ENCODE measurements at regions not wholly inside any gene's neighbourhood (a gene's known extent, or its start where the extent isn't known, plus 50 kb on each side); places are given as distances from the start of the nearest gene placed in this dataset.

GRCh38 chr5:111851631-111852548 lies 94.9 kb upstream of the NREP start:
- no peak overlapping the region for H3K9ac ChIP-seq (ENCODE audit: low read length)
- no peaks in the 10 kb centered on the region for H3K9me2 ChIP-seq (ENCODE audit: insufficient read depth, low read length)
- TF ChIP-seq, protein P1, sequence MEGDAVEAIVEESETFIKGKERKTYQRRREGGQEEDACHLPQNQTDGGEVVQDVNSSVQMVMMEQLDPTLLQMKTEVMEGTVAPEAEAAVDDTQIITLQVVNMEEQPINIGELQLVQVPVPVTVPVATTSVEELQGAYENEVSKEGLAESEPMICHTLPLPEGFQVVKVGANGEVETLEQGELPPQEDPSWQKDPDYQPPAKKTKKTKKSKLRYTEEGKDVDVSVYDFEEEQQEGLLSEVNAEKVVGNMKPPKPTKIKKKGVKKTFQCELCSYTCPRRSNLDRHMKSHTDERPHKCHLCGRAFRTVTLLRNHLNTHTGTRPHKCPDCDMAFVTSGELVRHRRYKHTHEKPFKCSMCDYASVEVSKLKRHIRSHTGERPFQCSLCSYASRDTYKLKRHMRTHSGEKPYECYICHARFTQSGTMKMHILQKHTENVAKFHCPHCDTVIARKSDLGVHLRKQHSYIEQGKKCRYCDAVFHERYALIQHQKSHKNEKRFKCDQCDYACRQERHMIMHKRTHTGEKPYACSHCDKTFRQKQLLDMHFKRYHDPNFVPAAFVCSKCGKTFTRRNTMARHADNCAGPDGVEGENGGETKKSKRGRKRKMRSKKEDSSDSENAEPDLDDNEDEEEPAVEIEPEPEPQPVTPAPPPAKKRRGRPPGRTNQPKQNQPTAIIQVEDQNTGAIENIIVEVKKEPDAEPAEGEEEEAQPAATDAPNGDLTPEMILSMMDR (IDR thresholded peaks at IDR 0.05; ENCODE audit: poor library complexity, severe bottlenecking) = no peak
- no peak for TF ChIP-seq MXI1 (conservative IDR thresholded peaks at IDR 0.05; ENCODE audit: poor library complexity, severe bottlenecking)
- TF ChIP-seq EZH2 (IDR thresholded peaks at IDR 0.05; ENCODE audit: borderline replicate concordance, insufficient read depth, low read length, poor library complexity, severe bottlenecking) = no peak
- TF ChIP-seq, protein P2, sequence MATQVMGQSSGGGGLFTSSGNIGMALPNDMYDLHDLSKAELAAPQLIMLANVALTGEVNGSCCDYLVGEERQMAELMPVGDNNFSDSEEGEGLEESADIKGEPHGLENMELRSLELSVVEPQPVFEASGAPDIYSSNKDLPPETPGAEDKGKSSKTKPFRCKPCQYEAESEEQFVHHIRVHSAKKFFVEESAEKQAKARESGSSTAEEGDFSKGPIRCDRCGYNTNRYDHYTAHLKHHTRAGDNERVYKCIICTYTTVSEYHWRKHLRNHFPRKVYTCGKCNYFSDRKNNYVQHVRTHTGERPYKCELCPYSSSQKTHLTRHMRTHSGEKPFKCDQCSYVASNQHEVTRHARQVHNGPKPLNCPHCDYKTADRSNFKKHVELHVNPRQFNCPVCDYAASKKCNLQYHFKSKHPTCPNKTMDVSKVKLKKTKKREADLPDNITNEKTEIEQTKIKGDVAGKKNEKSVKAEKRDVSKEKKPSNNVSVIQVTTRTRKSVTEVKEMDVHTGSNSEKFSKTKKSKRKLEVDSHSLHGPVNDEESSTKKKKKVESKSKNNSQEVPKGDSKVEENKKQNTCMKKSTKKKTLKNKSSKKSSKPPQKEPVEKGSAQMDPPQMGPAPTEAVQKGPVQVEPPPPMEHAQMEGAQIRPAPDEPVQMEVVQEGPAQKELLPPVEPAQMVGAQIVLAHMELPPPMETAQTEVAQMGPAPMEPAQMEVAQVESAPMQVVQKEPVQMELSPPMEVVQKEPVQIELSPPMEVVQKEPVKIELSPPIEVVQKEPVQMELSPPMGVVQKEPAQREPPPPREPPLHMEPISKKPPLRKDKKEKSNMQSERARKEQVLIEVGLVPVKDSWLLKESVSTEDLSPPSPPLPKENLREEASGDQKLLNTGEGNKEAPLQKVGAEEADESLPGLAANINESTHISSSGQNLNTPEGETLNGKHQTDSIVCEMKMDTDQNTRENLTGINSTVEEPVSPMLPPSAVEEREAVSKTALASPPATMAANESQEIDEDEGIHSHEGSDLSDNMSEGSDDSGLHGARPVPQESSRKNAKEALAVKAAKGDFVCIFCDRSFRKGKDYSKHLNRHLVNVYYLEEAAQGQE (IDR thresholded peaks at IDR 0.05; ENCODE audit: borderline replicate concordance) = no peak
- no peak for TF ChIP-seq EP300 (conservative IDR thresholded peaks at IDR 0.05; ENCODE audit: poor library complexity, severe bottlenecking)
- no peak for TF ChIP-seq TAF1 (IDR thresholded peaks at IDR 0.05; ENCODE audit: low read depth)
- TF ChIP-seq SMC3 (conservative IDR thresholded peaks at IDR 0.05; ENCODE audit: poor library complexity) = no peak
- TF ChIP-seq RAD21 (conservative IDR thresholded peaks at IDR 0.05) = no peak
- no peak for TF ChIP-seq POLR2AphosphoS5 (IDR thresholded peaks at IDR 0.05)
- no peak overlapping the region for H3K4me2 ChIP-seq (ENCODE audit: low read length)
- H2AFZ ChIP-seq (ENCODE audit: low read depth, low read length) = no peak overlapping the region
- no peaks in the 10 kb centered on the region for H3K36me3 ChIP-seq (ENCODE audit: insufficient read depth, low read length)
- no peaks in the 10 kb centered on the region for H3K27me3 ChIP-seq (ENCODE audit: insufficient read depth, low read depth, low read length)
- no peaks in the 10 kb centered on the region for H3K9me3 ChIP-seq (ENCODE audit: low read length)
- H3K79me2 ChIP-seq (replicated peaks; ENCODE audit: insufficient read depth, low read length) = no peaks in the 10 kb centered on the region
- H3F3A ChIP-seq (ENCODE audit: insufficient read depth, low read length, poor library complexity, severe bottlenecking) = no peaks in the 10 kb centered on the region
- no peaks in the 10 kb centered on the region for H4K20me1 ChIP-seq (ENCODE audit: insufficient read depth)
- no peak overlapping the region for H3K4me3 ChIP-seq (ENCODE audit: low read length)
- no peak overlapping the region for H3K27ac ChIP-seq (ENCODE audit: low read length)

DNA sequence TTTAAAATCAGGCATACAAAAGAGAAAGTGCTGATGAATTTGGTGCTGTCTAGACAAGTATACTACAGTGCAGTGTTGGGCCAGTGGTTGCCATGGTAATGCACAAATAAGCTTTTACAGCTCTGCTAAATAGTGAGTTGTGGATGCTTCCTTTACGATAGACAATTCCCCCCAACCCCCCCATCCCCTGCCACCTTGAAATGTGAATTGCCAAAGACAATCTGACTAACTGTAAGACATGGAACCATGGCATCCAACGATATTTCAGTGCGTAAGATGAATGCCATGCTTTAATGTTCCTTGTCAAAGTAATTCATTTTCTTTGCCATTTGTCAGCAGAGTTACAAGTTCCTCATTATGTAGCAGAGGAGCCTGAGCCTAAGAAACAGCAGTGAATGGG lies 91.5 kb upstream of the NREP start:
- Histone ChIP-seq H4K20me1 (ENCODE audit: insufficient read depth) (no peaks in the 10 kb centered on the region), H3K4me3 (ENCODE audit: low read length) (peak overlapping the region; percentile 7), H3K79me2 (replicated peaks; ENCODE audit: insufficient read depth, low read length) (no peaks in the 10 kb centered on the region), H3K9me2 (ENCODE audit: insufficient read depth, low read length) (no peaks in the 10 kb centered on the region), H3K4me2 (ENCODE audit: low read length) (no peak overlapping the region), H2AFZ (ENCODE audit: low read depth, low read length) (no peak overlapping the region), H3K9ac (ENCODE audit: low read length) (no peak overlapping the region), H3K9me3 (ENCODE audit: low read length) (no peaks in the 10 kb centered on the region), H3K27me3 (ENCODE audit: insufficient read depth, low read depth, low read length) (no peaks in the 10 kb centered on the region), H3F3A (ENCODE audit: insufficient read depth, low read length, poor library complexity, severe bottlenecking) (no peaks in the 10 kb centered on the region), H3K36me3 (ENCODE audit: insufficient read depth, low read length) (no peaks in the 10 kb centered on the region), H3K27ac (ENCODE audit: low read length) (no peak overlapping the region)
- TF ChIP-seq EZH2 (IDR thresholded peaks at IDR 0.05; ENCODE audit: borderline replicate concordance, insufficient read depth, low read length, poor library complexity, severe bottlenecking) = no peak
- no peak for TF ChIP-seq TAF1 (IDR thresholded peaks at IDR 0.05; ENCODE audit: low read depth)
- TF ChIP-seq SMC3 (conservative IDR thresholded peaks at IDR 0.05; ENCODE audit: poor library complexity) = no peak
- peak; percentile 28 for TF ChIP-seq MXI1 (conservative IDR thresholded peaks at IDR 0.05; ENCODE audit: poor library complexity, severe bottlenecking)
- TF ChIP-seq, protein P2 (IDR thresholded peaks at IDR 0.05; ENCODE audit: borderline replicate concordance) = no peak
- TF ChIP-seq, protein P1 (IDR thresholded peaks at IDR 0.05; ENCODE audit: poor library complexity, severe bottlenecking) = no peak
- TF ChIP-seq EP300 (conservative IDR thresholded peaks at IDR 0.05; ENCODE audit: poor library complexity, severe bottlenecking) = peak; percentile 91
- peak; percentile 78 for TF ChIP-seq POLR2AphosphoS5 (IDR thresholded peaks at IDR 0.05)
- TF ChIP-seq RAD21 (conservative IDR thresholded peaks at IDR 0.05) = no peak

Data from neural cell (in vitro differentiated cells).